B cell (primary cell): ENCODE measurements at regions not wholly inside any gene's neighbourhood (a gene's known extent, or its start where the extent isn't known, plus 50 kb on each side); places are given as distances from the start of the nearest gene placed in this dataset.

Experiments used
- EZH2 ChIP-seq: IDR thresholded peaks from 2 replicates; pipeline ENCODE4 v1.6.1; 2012; ENCODE audit warnings: borderline replicate concordance, low read depth, mild to moderate bottlenecking, moderate library complexity, low read length; ENCODE audit not compliant: insufficient read depth, poor library complexity, severe bottlenecking
- TF ChIP-seq, protein P1 (sequence below): fragments of 200-600 bp; IDR thresholded peaks from one replicate; pipeline ENCODE4 v1.8.0; 2022; ENCODE audit warnings: antibody characterized with exemption, mild to moderate bottlenecking

GRCh38 chr3:117524890-117525289 is 815.3 kb downstream of the TUSC7 start:
- TF ChIP-seq, protein P1, sequence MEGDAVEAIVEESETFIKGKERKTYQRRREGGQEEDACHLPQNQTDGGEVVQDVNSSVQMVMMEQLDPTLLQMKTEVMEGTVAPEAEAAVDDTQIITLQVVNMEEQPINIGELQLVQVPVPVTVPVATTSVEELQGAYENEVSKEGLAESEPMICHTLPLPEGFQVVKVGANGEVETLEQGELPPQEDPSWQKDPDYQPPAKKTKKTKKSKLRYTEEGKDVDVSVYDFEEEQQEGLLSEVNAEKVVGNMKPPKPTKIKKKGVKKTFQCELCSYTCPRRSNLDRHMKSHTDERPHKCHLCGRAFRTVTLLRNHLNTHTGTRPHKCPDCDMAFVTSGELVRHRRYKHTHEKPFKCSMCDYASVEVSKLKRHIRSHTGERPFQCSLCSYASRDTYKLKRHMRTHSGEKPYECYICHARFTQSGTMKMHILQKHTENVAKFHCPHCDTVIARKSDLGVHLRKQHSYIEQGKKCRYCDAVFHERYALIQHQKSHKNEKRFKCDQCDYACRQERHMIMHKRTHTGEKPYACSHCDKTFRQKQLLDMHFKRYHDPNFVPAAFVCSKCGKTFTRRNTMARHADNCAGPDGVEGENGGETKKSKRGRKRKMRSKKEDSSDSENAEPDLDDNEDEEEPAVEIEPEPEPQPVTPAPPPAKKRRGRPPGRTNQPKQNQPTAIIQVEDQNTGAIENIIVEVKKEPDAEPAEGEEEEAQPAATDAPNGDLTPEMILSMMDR, result no peak
- TF ChIP-seq EZH2, result no peak
